ENCODE measurements at regions not wholly inside any gene's neighbourhood (a gene's known extent, or its start where the extent isn't known, plus 50 kb on each side); places are given as distances from the start of the nearest gene placed in this dataset.

GRCh38 chr5:57572461-57572860 lies 89.8 kb upstream of the ACTBL2 start:
- DNase-seq (ENCODE audit: low read depth in 1 of 2, low spot score in 1 of 2), result no peak
- no peak overlapping the region for H3K27ac ChIP-seq (replicated peaks)
- no peaks in the 10 kb centered on the region for H3K27me3 ChIP-seq (ENCODE audit: insufficient read depth, poor library complexity, severe bottlenecking)
- no peak overlapping the region for H3K4me3 ChIP-seq (replicated peaks; ENCODE audit: insufficient read depth, low read length)
- TF ChIP-seq CTCF (IDR thresholded peaks at IDR 0.05; ENCODE audit: insufficient read depth, low read length) (no peak), SPI1 (IDR thresholded peaks at IDR 0.05; ENCODE audit: borderline replicate concordance, low read depth) (no peak), REST (IDR thresholded peaks at IDR 0.05; ENCODE audit: insufficient replicate concordance, low read depth) (no peak), POLR2AphosphoS5 (IDR thresholded peaks at IDR 0.05; ENCODE audit: low read depth) (no peak), GABPA (IDR thresholded peaks at IDR 0.05; ENCODE audit: low read depth) (no peak)

- Histone ChIP-seq H3K27me3 (ENCODE audit: insufficient read depth, poor library complexity, severe bottlenecking) (no peaks in the 10 kb centered on the region), H3K4me3 (replicated peaks; ENCODE audit: insufficient read depth, low read length) (no peak overlapping the region), H3K27ac (replicated peaks) (no peak overlapping the region)
- DNase-seq (ENCODE audit: low read depth in 1 of 2, low spot score in 1 of 2), result no peak
- TF ChIP-seq REST (IDR thresholded peaks at IDR 0.05; ENCODE audit: insufficient replicate concordance, low read depth) (no peak), CTCF (IDR thresholded peaks at IDR 0.05; ENCODE audit: insufficient read depth, low read length) (no peak), SPI1 (IDR thresholded peaks at IDR 0.05; ENCODE audit: borderline replicate concordance, low read depth) (no peak)
Observed at GRCh38 chr5:57569601-57570000, 87.0 kb upstream of the ACTBL2 start.

- DNase-seq (ENCODE audit: low read depth in 1 of 2, low spot score in 1 of 2), result no peak
- TF ChIP-seq REST (IDR thresholded peaks at IDR 0.05; ENCODE audit: insufficient replicate concordance, low read depth) (no peak), CTCF (IDR thresholded peaks at IDR 0.05; ENCODE audit: insufficient read depth, low read length) (no peak), SPI1 (IDR thresholded peaks at IDR 0.05; ENCODE audit: borderline replicate concordance, low read depth) (no peak), GABPA (IDR thresholded peaks at IDR 0.05; ENCODE audit: low read depth) (no peak), POLR2AphosphoS5 (IDR thresholded peaks at IDR 0.05; ENCODE audit: low read depth) (no peak)
Observed at GRCh38 chr5:57568136-57568535, 85.5 kb upstream of the ACTBL2 start.

More at GRCh38 chr5:57568136-57568535, 85.5 kb upstream of the ACTBL2 start:
- Histone ChIP-seq H3K27ac (replicated peaks) (no peak overlapping the region), H3K4me3 (replicated peaks; ENCODE audit: insufficient read depth, low read length) (no peak overlapping the region), H3K27me3 (ENCODE audit: insufficient read depth, poor library complexity, severe bottlenecking) (no peaks in the 10 kb centered on the region)
